ENCODE measurements at regions not wholly inside any gene's neighbourhood (a gene's known extent, or its start where the extent isn't known, plus 50 kb on each side); places are given as distances from the start of the nearest gene placed in this dataset.

- H3K4me3 ChIP-seq: no peak overlapping the region
- H3K36me3 ChIP-seq: no peaks in the 10 kb centered on the region
- peaks cover 0 to 12% (median 0%) of the 10 kb centered on the region in 3 donors for H3K9me3 ChIP-seq
- no peak for DNase-seq
- no peaks in the 10 kb centered on the region for H3K4me1 ChIP-seq
- peaks cover 0 to 12% of the 10 kb centered on the region in 2 donors for H3K27me3 ChIP-seq
- intact Hi-C loops (cut with DNase I; ENCODE audit: low total_unique reads): no loop called here
- H3K27ac ChIP-seq: no peak overlapping the region
- no peak for TF ChIP-seq CTCF (IDR thresholded peaks at IDR 0.05)
Measured at GRCh38 chr12:124115976-124116690, 143.1 kb downstream of the ZNF664 start.

DNA sequence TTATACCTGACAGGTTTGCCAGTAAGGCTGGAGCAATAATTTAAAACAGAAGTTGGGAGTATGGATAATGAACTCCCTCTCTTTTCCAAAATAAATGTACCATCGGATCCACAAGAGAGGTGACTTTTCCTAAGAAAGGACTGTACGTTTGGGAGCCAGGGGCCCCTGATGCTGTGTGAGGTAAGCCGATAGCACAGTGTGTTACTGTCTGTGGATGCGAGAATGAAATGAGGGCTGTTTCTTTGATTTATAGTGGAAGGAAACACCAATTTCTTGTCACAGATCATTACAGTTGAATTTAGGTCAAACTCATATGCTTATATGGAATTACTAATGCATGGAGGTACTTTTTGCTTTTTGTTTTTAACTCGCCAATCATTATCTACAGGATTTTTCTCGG lies 147.7 kb downstream of the ZNF664 start:
- H3K4me1 ChIP-seq: no peaks in the 10 kb centered on the region
- H3K4me3 ChIP-seq: no peak overlapping the region
- no peak for DNase-seq
- intact Hi-C loops (cut with DNase I; ENCODE audit: low total_unique reads): no loop called here
- no peaks in the 10 kb centered on the region for H3K36me3 ChIP-seq
- peaks cover 0 to 16% of the 10 kb centered on the region in 2 donors for H3K27me3 ChIP-seq
- no peak for TF ChIP-seq CTCF (IDR thresholded peaks at IDR 0.05)
- H3K9me3 ChIP-seq: no peaks in the 10 kb centered on the region
- no peak overlapping the region for H3K27ac ChIP-seq

GRCh38 chr12:124122722-124123121 lies 149.7 kb downstream of the ZNF664 start:
- TF ChIP-seq CTCF (IDR thresholded peaks at IDR 0.05): no peak
- no peaks in the 10 kb centered on the region for H3K36me3 ChIP-seq
- peaks cover 0 to 11% of the 10 kb centered on the region in 2 donors for H3K27me3 ChIP-seq
- H3K4me3 ChIP-seq: no peak overlapping the region
- DNase-seq: no peak
- no peaks in the 10 kb centered on the region for H3K4me1 ChIP-seq
- H3K27ac ChIP-seq: no peak overlapping the region
- intact Hi-C loops (cut with DNase I; ENCODE audit: low total_unique reads): no loop called here
- no peaks in the 10 kb centered on the region for H3K9me3 ChIP-seq

DNA sequence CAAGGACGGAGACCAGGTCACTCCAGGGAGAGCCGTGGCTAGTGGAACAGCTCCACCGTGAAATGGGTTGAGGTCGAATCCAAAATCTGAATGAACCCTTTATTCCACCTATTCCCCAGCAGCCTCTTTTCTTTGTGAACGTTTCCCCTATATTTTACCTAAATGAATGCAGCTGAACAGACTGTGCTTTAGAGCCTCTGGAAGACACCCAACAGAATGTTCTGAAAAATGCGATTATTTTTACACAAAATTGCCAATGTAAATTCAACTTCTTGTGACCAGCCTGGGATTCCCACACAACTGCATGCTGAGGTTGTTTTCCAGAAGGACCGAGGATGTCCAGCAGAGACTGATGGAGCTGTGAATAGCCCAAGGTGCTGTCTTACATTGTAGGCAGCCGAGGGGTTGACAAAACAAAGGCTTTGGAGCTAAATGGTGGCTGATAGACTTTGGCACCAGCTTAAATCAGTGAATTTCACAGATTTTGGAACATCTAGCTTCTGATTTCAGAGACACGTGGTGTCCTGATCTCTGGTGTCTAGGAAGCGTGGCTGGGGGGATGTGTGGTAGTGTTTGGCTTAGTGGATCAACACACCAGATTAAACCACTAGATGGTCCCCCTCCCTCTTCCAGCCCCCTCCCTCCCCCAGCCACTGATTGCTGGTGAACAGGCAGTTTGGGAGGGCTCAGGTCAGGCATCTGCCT lies 150.4 kb downstream of the ZNF664 start:
- Histone ChIP-seq H3K27me3 (peaks cover 0 to 11% of the 10 kb centered on the region in 2 donors), H3K4me3 (no peak overlapping the region), H3K27ac (no peak overlapping the region), H3K36me3 (no peaks in the 10 kb centered on the region), H3K4me1 (no peaks in the 10 kb centered on the region), H3K9me3 (no peaks in the 10 kb centered on the region)
- TF ChIP-seq CTCF (IDR thresholded peaks at IDR 0.05): no peak
- intact Hi-C loops (cut with DNase I; ENCODE audit: low total_unique reads): no loop called here
- no peak for DNase-seq

DNA sequence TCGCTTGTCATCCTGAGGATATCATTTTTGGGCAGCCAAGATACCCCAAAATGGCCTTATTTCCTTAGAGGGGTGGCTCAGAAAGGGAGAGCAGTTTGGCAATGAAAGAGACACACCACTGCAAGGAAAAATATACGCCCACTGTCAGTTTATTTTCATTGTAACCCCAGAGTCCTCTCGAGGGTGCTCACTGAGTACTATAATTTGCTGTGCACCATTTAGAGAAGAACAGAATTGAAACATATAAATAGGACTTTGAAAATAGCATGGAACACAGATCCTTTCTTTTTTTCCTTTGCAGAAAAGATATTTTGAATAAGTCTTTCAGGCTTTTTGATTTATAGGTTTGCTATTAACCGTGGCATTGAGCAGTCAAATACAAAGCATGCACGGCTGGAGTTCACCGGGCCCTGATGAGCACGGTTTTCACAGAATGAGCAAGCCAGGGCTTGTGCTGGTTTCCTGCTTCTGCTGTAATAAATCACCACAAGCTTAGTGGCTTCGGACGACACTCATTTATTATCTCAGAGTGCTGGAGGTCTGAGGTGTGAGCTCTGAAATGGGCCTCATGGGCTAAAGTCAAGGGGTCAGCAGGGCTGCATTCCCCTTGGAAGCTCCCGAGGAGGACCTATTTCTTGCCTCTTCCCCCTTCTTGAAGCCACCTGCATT lies 152.3 kb downstream of the ZNF664 start:
- TF ChIP-seq CTCF (IDR thresholded peaks at IDR 0.05): no peak
- H3K9me3 ChIP-seq: no peaks in the 10 kb centered on the region
- no peak for DNase-seq
- H3K27ac ChIP-seq: no peak overlapping the region
- H3K27me3 ChIP-seq: peaks cover 0 to 4% of the 10 kb centered on the region in 2 donors
- H3K4me3 ChIP-seq: no peak overlapping the region
- intact Hi-C loops (cut with DNase I; ENCODE audit: low total_unique reads): no loop called here
- H3K36me3 ChIP-seq: no peaks in the 10 kb centered on the region
- no peaks in the 10 kb centered on the region for H3K4me1 ChIP-seq
